DMS114 treated with DMSO at 0.1 percent for 48 hours (cell line): ENCODE measurements at regions not wholly inside any gene's neighbourhood (a gene's known extent, or its start where the extent isn't known, plus 50 kb on each side); places are given as distances from the start of the nearest gene placed in this dataset.

Source experiments
- DNase-seq: peaks from one replicate; lab custom pipeline; 2025; ENCODE audit not compliant: unreplicated experiment; lab: John Stamatoyannopoulos, UW

DNA sequence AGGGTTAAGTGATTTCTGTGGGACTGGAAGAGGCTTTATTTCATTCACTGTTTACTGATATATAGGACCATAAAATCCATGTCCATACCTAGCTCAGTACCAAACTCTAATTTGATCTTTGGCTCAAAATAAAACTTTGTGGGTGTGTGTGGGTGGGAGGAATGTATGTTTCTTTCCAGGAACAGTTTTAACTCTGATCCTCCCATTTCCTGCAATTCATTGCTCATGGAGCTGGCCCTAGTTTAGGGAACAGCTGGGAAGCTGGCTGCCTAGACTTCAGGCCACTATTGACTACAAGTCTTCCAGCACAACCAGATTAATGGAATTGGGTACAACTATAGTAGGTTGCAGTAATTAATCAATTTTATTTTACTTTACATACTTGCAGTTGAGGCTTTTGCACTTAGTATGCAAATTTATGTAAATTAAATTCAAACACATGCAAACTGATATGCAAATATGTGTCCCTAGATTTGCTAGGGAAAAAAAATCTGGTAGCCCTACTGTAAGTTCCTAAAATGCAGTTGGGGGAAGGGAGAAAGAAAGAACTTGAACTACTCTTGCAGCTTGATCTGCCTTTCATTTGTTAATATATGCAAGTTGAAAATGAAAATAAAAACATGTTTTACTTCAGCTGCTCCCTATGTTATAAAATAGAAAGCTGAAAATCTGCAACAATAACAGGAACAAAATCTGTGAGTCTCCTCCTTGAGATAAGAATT, 1070.3 kb upstream of the CELF4 start:
- DNase-seq, result no peak

DNA sequence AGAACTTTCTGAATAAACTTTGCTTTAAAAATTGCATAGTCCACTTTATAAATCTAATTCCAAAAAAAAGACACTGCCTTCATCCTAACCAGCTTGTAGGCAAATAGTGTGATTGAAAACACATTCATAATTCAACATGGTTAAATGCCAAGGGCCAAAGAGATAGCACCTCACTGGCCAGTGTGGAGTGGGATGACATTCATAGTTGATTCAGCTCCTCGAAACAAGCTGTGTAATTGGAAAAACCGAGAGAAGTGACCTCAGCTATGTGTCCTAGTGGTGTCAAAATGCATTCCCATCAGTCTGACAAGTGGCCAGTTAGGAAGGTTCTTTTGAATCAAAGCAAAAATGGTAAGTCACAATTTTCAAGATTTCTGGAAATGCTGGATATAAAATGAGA, 1068.5 kb upstream of the CELF4 start:
- DNase-seq, result no peak

DNA sequence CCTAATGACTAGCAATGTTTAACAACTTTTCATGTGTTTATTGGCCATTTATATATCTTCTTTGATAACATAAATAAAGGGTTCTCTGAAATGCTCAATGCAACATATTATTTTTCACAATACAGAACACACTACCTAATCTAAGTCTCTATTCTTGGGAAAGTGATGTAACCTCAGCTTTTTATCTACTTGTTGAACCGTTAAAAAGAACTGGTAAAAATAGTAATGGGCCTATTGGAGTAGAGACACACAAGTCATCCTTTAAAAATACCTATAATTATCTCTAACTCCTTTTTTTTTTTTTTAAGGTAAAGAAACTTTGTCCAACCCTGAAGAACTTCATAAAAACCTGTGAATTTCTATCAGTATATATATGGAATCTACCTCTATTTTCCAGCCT, 1067.7 kb upstream of the CELF4 start:
- no peak for DNase-seq

DNA sequence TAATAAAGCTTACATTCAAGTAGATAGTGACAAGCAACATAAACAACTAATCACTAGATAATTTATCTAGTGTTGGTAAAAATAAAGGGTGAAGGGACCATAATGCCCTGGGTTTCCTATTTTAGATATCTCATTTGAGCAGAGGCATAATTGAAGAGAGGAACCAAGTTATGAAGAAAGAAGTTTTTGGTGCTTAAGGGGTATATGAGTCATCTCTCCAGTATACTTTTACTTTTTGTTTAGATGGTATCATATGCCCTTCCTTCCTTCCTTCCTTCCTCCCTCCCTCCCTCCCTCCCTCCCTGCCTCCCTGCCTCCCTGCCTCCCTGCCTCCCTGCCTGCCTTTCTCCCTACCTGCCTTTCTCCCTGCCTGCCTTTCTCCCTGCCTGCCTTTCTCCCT, 1053.5 kb upstream of the CELF4 start:
- no peak for DNase-seq

DNA sequence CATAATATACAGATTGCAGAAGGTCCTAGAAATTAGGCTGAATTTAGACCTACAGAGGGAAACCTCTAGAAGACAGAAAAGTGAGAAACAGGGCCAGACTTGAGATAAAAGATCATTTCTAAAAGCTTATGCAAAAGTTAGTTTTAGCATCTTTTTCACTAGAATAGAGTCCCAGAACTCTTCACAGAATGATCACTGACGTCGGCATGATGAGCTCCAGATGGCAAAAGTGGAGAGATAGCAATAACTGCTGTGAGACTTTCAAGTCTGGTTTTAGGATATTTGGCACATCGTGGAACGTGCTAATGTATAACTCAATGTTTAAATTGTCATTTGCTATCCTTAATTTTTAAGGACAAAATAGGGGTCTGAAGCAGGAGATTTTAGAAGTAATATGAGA, 1050.7 kb upstream of the CELF4 start:
- no peak for DNase-seq

DNA sequence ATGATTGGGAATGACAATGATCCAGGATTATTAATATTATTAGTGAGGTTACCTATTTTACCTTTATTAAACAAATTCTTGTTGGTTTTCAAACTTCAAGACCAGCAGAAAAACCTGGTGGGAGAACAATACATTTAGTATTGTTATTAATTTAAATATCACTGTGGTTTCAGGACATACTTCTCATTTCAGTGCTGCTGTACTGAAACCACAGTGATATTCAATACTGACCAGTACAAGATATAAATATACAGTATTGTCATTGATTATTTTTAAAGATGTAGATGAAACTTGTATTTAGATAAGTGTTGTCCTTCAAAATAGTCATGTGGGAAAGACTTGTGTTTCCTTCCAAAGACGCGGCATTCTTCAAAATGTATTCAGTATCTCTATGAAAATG, 1047.3 kb upstream of the CELF4 start:
- DNase-seq, result no peak

DNA sequence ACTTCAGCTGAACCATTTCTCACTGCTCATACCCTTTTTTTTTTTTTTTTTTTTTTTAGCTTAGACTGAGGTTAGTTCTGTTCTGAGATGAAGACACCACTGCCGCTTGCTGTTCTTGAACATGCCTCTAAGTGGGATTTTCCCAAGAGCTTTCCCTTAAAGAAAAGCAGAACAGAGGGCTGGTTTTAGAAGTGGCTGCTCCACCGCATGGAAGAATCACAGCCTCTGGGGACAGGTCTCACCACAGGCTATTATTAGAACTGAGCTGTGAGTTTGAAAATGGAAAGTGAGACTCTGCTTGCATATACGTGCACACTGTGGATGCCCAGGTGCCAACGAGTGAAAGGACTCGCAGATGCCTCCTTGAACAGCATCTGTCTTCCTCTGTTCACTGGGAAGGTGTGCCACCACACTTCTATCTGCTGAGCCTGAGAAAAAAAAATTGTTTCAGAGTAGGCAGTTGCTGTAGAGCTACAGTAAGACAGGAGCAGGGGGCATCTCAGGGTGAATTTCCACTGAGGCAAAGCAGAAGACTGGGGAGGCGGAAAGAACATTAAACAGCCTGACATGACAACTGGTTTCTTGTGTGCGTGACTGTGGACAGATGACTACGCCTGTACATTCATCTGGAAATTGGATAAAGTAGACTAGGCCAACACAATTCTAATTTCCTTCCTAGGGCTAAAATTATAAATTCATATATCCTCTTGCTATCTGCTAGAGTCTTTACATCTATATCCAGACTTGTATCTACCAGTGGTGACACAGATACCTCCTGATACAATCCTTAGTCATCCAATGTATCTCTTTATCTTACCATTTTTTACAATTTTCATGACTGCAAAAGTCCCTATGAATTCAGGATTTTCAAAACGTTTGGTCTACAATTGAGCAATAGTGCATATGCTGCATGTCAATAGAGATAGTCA, 1045.7 kb upstream of the CELF4 start:
- DNase-seq, result no peak

DNA sequence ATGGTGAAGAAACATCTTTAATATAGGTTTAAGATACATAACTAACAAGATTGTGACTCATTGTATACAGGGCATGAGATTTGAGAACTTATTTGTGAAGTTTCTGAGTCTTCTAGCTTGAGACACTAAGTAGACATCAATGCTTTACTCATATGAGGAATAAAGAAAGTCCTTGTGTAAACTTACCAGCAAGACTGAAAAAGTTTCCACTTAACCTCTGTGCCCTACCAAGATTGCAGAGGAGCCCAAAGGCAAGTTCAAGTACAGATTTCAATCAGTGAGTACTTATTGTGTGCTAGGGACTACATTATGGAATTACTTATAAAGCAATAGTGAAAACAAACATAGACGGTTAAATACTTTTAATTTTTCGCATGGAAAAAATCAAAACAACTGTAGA, 1041.2 kb upstream of the CELF4 start:
- DNase-seq, result no peak

DNA sequence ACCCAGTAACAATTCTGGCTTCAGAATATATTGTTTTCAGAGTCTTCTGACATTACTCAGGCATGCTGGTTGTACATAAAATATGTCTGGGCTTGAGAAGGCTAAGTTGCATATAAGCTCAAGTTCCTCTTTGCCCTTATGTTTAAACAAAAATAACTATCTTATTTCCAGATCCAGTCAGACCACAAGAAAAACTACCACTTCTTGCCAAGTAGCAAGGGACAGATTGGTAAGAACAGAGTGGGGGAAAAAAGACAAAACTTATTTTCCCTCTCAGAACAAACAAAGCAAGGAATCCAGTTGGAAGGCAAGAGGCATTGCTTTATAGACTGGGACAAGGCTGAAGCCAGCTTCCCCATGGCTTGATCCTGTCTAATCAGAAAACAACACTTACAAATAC, 1036.7 kb upstream of the CELF4 start:
- no peak for DNase-seq

DNA sequence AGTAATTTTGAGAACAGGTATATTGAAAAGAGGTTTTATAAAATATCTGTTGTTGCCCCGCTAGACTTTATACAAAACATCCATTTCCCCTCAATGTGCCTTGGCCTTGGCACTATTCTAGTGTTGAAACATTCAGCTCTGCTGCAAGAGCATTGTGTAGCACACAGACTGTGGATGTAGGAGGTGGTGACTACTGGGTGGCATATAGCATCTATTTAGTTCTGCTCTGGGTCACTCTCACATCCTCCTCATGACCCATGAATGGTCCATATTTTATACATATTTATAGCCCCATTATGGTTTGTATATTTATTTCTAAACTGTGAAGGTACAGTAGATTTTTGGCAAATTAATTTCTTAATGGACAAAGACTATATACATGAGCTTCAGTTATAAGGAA, 1022.0 kb upstream of the CELF4 start:
- DNase-seq, result no peak

DNA sequence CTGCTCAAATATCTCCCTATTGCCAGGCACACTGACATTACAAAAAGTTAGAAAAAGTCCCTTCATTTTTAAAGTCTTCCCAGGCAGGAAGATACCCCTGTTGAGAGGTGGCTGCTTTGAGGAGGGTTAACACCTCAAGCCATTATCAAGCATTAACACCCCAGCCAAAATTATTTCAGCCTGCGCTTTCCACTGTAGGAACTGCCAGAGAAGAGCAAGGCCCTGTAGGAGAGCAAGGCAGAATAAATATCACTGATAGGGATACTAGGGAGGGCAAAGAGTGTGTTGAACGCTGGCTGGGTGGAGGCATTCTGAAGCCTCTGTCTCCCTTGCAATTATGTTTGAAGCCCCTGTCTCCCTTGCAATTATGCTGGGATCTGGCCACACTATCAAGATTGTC, 1020.7 kb upstream of the CELF4 start:
- no peak for DNase-seq

DNA sequence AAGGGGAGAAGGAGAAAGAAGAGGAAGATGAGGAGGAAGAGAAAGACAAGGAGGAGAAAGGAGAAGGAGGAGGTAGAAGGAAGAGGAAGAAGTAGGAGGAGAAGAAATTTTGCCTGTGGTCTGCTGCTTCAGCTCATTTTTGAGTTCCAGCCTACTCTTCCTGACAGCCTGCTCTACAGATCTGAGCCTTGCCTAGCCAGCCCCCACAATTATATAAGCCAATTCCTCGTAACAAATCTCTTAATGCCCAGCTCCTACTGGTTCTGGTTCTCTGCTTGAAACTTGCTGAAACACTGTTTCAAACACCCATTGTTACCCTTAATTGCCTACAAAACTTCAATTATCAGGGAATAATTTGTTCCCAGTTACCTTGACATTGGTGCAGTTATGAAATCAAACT, 1014.2 kb upstream of the CELF4 start:
- no peak for DNase-seq

DNA sequence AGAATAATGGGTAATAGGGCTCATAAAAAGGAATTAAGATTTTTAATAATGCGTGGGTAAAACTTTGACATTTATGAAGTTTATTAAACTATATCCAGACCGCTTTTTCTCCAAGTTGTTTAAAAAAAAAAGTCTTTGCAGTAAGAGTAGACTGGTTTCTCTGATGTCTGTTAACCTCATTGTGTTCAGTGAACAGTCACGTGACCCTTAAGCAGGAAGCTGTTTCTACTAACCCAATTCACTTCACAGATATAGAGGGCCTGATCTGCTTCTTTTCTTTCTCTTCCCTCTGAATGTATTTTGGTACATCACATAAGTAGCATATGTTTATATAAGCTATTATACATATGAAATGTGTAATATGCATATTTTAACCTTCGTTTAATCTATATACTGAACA, 1011.3 kb upstream of the CELF4 start:
- DNase-seq, result no peak

DNA sequence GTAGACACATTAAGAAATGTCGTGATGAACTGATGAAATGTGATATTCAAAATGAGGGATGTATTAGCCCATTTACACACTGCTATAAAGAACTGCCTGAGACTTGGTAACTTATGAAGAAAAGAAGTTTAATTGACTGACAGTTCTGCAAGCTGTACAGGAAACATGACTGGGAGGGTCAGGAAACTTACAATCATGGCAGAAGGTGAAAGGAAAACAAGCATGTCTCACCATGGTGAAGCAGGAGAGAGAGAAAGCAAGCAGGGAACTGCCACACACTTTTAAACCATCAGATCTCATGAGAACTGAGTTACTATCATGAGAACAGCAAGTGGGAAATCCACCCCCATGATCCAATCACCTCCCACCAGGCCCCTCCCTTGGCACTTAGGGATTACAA, 1010.8 kb upstream of the CELF4 start:
- no peak for DNase-seq

DNA sequence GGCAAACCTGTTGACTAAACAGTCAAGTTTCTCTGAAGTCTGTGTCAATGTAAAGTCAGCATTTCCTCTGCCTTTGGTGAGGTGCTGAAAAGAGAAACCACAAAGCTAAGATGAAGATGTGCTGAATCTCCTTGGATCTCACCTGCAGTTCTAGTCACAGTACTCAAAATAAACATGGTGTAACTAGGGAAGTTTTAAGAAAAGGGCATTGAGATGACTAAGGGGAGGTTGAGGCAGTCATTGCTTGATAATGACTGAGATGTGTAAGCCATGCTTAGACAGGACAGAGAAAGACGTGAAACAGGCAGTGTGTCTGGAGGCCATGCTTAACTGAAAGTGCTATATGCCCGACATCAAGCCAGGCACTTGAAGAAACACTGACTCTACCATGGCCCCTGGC, 1010.0 kb upstream of the CELF4 start:
- no peak for DNase-seq

DNA sequence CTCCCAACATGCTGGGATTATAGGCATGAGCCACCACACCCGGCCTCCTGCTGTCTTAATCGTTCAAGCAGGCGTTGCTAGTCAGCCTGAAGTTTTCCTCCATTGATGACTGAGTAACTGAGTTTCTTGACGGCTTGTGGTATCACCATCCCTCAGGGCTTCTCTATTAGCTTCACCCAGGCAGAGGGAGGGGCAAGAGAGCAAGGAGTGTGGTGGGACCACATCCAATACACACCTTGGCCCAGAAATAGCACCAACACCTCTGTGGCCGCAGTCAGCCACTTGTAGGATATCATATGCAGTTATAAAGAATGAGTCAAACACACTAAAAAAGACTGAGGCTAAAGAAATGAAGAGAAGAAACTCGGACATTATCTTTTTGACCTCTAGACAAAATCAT, 1009.4 kb upstream of the CELF4 start:
- no peak for DNase-seq

DNA sequence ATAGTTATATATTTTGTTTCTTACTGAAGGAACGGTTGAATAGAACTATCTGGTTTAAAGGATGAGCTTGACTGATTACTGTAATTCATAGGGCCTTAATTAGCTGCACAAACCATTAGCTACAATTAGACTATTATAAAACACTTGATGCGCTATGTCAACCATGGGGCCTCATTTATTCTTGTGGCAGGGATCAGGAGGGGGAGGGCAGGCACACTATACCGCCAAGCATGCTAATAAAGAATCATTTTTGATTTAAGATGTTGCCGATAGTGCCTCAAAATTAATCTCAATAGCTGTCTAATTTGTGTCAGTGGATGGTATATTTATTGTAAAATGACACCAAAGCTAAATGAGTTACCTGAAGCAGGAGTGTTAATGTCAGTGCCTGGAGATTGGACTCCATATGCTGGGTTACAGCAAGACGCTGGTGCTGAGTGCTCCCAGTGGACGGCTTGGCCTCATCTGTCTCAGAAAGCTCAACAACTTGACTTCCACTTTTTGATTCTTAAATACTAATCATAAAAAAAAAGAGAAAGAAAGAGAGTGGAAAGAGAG, 1007.0 kb upstream of the CELF4 start:
- no peak for DNase-seq

DNA sequence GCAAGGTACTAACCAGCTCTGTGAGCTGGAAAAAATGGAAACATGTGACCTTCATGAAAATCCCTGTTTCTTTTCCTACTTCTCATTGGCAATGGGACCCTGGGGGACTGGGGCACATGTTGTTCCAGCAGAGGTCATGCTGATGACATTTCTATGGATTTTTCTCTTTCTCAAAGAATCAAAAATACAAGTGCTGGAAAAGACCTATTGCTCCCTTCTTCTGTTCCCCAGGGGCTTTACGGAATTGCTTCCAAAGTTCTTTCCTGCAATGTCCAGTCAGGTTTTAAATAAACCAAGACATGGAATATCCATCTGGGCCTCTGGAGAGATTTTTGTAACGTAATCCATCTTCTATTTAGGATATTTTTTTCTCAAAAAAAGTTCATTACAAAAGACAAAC, 1006.1 kb upstream of the CELF4 start:
- DNase-seq, result no peak

DNA sequence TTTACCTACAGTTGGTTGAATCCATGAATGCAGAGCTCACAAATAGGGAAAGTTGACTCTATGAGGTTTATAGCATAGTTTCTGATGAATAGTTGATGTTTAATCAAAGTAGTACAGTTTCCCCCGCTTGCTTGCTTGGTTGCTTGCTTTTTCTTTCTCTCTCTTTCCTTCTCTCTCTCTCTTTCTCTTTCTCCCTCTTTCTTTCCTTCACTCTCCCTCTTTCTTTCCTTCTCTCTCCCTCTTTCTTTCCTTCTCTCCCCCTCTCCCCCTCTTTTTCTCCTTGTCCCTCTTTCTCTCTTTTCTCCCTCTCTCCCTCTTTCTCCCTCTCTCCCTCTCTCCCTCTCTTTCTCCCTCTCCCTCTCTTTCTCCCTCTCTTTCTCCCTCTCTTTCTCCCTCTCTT, 999.9 kb upstream of the CELF4 start:
- no peak for DNase-seq

DNA sequence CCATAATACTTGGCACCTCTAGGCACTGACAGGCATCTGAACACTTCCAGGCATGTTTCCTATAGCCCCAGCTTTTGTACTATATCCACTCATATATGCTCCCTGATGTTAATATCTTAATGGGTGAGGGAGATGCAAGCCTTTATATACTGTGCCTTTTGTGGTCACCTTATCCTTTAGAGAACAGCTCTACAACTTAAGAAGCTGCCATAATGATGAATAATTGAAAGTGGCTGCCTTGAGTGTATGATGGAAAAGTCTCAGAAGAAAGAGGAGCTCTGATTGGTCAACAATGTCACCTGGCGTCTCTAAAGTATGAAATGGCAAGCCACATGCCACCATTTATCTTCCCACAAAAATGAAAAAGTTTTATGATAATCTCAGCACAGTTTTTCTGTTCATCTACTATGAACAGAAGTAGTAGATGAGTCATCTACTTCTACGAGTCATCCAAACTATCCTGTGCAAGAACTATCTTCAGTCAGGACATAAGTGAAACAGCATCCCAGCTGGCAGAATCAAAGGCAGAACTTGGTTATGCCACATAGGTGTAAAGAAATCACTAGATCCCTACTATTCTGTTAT, 997.9 kb upstream of the CELF4 start:
- DNase-seq, result no peak

DNA sequence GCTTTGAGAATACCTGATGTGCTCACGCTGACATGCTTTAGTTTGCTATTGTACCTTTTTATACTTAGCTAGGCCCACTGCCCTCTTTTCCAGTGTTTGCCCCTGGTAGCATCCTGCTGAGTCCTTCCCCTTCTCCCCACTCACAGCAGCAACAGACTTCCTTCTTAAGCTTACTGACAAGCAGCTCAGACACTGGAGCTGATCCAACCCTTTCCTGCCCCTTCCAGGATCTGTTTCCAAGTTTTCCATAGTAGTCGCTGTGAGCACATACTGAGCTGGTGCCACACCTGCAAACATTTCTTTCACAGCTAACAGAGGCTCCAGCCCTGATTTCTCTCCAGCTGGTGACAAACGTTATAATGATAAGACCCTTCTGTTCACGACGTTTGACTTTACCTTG, 991.4 kb upstream of the CELF4 start:
- no peak for DNase-seq
